OCI-LY3 (cell line): ENCODE measurements at regions not wholly inside any gene's neighbourhood (a gene's known extent, or its start where the extent isn't known, plus 50 kb on each side); places are given as distances from the start of the nearest gene placed in this dataset.

ENCODE experiments used
- EZH2phosphoT487 ChIP-seq: fragments of 200-600 bp; shearing (Covaris generic); IDR thresholded peaks from 2 replicates; pipeline ENCODE4 v1.6.1; 2018; ENCODE audit warnings: antibody characterized with exemption, mixed run types, low read depth
- TF ChIP-seq, protein P1 (sequence below): fragments of 200-600, 300-600 bp; sonication (generic); IDR thresholded peaks from 2 replicates; pipeline ENCODE4 v1.5.1; 2014; ENCODE audit warnings: antibody characterized with exemption, low read length, low read depth

DNA sequence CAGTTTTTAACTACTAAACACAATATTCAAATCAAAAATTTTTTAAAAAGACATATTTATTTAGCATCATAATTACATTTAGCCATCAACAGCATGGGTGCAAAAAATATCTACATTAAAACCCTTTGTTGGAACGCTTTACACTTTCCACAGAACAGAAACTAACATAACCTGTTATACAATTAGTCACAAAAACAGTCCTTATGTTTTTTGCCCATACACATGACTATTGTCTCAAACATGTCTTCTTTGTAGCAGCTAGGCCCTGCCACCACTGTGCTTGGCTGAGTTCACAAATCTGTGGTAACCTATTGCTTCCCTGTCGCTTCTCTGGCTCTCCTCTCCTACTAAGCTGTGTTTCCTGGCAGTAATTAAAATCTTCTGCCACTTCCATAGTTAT is 1350.0 kb upstream of the ADGRL2 start:
- TF ChIP-seq, protein P1, sequence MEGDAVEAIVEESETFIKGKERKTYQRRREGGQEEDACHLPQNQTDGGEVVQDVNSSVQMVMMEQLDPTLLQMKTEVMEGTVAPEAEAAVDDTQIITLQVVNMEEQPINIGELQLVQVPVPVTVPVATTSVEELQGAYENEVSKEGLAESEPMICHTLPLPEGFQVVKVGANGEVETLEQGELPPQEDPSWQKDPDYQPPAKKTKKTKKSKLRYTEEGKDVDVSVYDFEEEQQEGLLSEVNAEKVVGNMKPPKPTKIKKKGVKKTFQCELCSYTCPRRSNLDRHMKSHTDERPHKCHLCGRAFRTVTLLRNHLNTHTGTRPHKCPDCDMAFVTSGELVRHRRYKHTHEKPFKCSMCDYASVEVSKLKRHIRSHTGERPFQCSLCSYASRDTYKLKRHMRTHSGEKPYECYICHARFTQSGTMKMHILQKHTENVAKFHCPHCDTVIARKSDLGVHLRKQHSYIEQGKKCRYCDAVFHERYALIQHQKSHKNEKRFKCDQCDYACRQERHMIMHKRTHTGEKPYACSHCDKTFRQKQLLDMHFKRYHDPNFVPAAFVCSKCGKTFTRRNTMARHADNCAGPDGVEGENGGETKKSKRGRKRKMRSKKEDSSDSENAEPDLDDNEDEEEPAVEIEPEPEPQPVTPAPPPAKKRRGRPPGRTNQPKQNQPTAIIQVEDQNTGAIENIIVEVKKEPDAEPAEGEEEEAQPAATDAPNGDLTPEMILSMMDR, result no peak
- no peak for TF ChIP-seq EZH2phosphoT487
